A673 (cell line): ENCODE measurements at regions not wholly inside any gene's neighbourhood (a gene's known extent, or its start where the extent isn't known, plus 50 kb on each side); places are given as distances from the start of the nearest gene placed in this dataset.
"Not testable (repeated sequence)": the region's sequence is repeated elsewhere in the genome, so short reads cannot be mapped to it uniquely, and the experiment has no call there.

Experiments used
- BruUV-seq: library from RNA; stranded (reverse); fragments of 400-500 nt; replicated peaks from 2 replicates; lab custom pipeline; 2021; lab: Mats Ljungman, UMichigan
- CTCF ChIA-PET: fragments of 300-600 bp; sonication (Branson Sonifier 250); formaldehyde crosslinking; loops from one replicate; lab custom pipeline; 2022; ENCODE audit warnings: antibody characterized with exemption; lab: Charles Lee
- POLR2A ChIA-PET: fragments of 300-600 bp; sonication (Branson Sonifier 250); formaldehyde crosslinking; loops from one replicate; lab custom pipeline; 2022; ENCODE audit warnings: antibody characterized with exemption; ENCODE audit not compliant: low non-redundant PET; lab: Charles Lee
- DNase-seq: peaks from one replicate; pipeline ENCODE4 v3.0.0-alpha.2; 2015; ENCODE audit warnings: low spot score
- H3K27ac ChIP-seq: fragments of 200-600 bp; sonication (generic); 2 replicates; pipeline ENCODE4 v1.5.1; 2016; ENCODE audit warnings: mixed run types, low read depth, mild to moderate bottlenecking, mixed read lengths, antibody characterized with exemption, low read length; ENCODE audit not compliant: poor library complexity, severe bottlenecking
- H3K27me3 ChIP-seq: fragments of 200-600 bp; sonication (generic); replicated peaks from 2 replicates; pipeline ENCODE4 v1.6.1; 2017; ENCODE audit warnings: mixed run types, low read depth, mild to moderate bottlenecking, mixed read lengths, antibody characterized with exemption, low read length; ENCODE audit not compliant: insufficient read depth, poor library complexity
- H3K36me3 ChIP-seq: fragments of 200-600 bp; sonication (generic); 2 replicates; pipeline ENCODE4 v1.6.1; 2016; ENCODE audit warnings: mixed run types, mild to moderate bottlenecking, mixed read lengths, antibody characterized with exemption, low read length; ENCODE audit not compliant: insufficient read depth, poor library complexity, severe bottlenecking
- H3K4me1 ChIP-seq: fragments of 200-600 bp; sonication (generic); 2 replicates; pipeline ENCODE4 v1.6.1; 2017; ENCODE audit warnings: mixed run types, mild to moderate bottlenecking, mixed read lengths, antibody characterized with exemption, low read length; ENCODE audit not compliant: insufficient read depth, poor library complexity, severe bottlenecking
- H3K4me3 ChIP-seq: fragments of 200-600 bp; sonication (generic); 2 replicates; pipeline ENCODE4 v1.5.1; 2016; ENCODE audit warnings: low read depth, mixed run types, mild to moderate bottlenecking, mixed read lengths, low read length; ENCODE audit not compliant: poor library complexity, severe bottlenecking
- H3K9me3 ChIP-seq: fragments of 200-600 bp; sonication (generic); 2 replicates; pipeline ENCODE4 v1.6.1; 2016; ENCODE audit warnings: mixed run types, low read depth, mild to moderate bottlenecking, mixed read lengths, antibody characterized with exemption, low read length; ENCODE audit not compliant: poor library complexity, severe bottlenecking
- CTCF ChIP-seq: fragments of 300-800, 200-600 bp; sonication (generic); conservative IDR thresholded peaks from 2 replicates; pipeline ENCODE4 v1.5.1; 2017; ENCODE audit warnings: low read depth, mild to moderate bottlenecking, antibody characterized with exemption, low read length, moderate library complexity, mixed read lengths
- EZH2 ChIP-seq: fragments of 200-600 bp; sonication (generic); IDR thresholded peaks from 2 replicates; pipeline ENCODE4 v1.6.1; 2017; ENCODE audit warnings: borderline replicate concordance, low read depth, mild to moderate bottlenecking, mixed read lengths, antibody characterized with exemption, low read length; ENCODE audit not compliant: poor library complexity, severe bottlenecking
- intact Hi-C: fragments of 100-400 bp; cut with micrococcal nuclease; formaldehyde crosslinking; loops from one replicate; pipeline ENCODE4 v1.10.0; 2022; ENCODE audit not compliant: unreplicated experiment

GRCh38 chr5:154633744-154634143 is 121.4 kb upstream of the LARP1 start:
- H3K36me3 ChIP-seq, H3K4me3 ChIP-seq, BruUV-seq, CTCF ChIA-PET, DNase-seq, H3K27ac ChIP-seq, H3K9me3 ChIP-seq, POLR2A ChIA-PET, intact Hi-C loops, H3K4me1 ChIP-seq, H3K27me3 ChIP-seq: not testable (repeated sequence)

GRCh38 chr5:154631141-154631540 is 124.0 kb upstream of the LARP1 start:
- CTCF ChIA-PET: no interaction called here
- BruUV-seq: no TSS peak
- no peaks in the 10 kb centered on the region for H3K27me3 ChIP-seq

GRCh38 chr5:154630410-154630809 is 124.8 kb upstream of the LARP1 start:
- no peaks in the 10 kb centered on the region for H3K9me3 ChIP-seq
- peaks cover 8% of the 10 kb centered on the region for H3K4me1 ChIP-seq
- TF ChIP-seq CTCF (no peak), EZH2 (no peak)
- H3K27me3 ChIP-seq: no peaks in the 10 kb centered on the region
- intact Hi-C loops: no loop called here
- no peak overlapping the region for H3K4me3 ChIP-seq
- no peak for DNase-seq
- CTCF ChIA-PET: interaction anchor here (0.7 kb wide), 1 partner anchor 227 kb away, joined by 3 read pairs; no protein-coding TSS in a partner anchor
- no peak overlapping the region for H3K27ac ChIP-seq
- POLR2A ChIA-PET: no interaction called here
- no peaks in the 10 kb centered on the region for H3K36me3 ChIP-seq
- no TSS peak for BruUV-seq

More at GRCh38 chr5:154631141-154631540, 124.0 kb upstream of the LARP1 start:
- Histone ChIP-seq H3K4me1 (peaks cover 8% of the 10 kb centered on the region), H3K36me3 (no peaks in the 10 kb centered on the region), H3K27ac (no peak overlapping the region), H3K4me3 (no peak overlapping the region), H3K9me3 (no peaks in the 10 kb centered on the region)
- DNase-seq: no peak
- TF ChIP-seq EZH2: no peak
- TF ChIP-seq CTCF: no peak
- POLR2A ChIA-PET: no interaction called here
- intact Hi-C loops: no loop called here

- Histone ChIP-seq H3K9me3 (no peaks in the 10 kb centered on the region), H3K27me3 (no peaks in the 10 kb centered on the region), H3K27ac (no peak overlapping the region), H3K4me3 (no peak overlapping the region), H3K36me3 (no peaks in the 10 kb centered on the region), H3K4me1 (peaks cover 8% of the 10 kb centered on the region)
- POLR2A ChIA-PET: no interaction called here
- BruUV-seq: no TSS peak
- no peak for TF ChIP-seq EZH2
- no peak for TF ChIP-seq CTCF
- DNase-seq: no peak
- intact Hi-C loops: loop anchor here (5.0 kb wide), 1 partner anchor 571 kb away; no protein-coding TSS in a partner anchor
- CTCF ChIA-PET: no interaction called here
Observed at GRCh38 chr5:154628685-154629084, 126.5 kb upstream of the LARP1 start.
